PFSK-1 (cell line): ENCODE measurements at regions not wholly inside any gene's neighbourhood (a gene's known extent, or its start where the extent isn't known, plus 50 kb on each side); places are given as distances from the start of the nearest gene placed in this dataset.

Source experiments
- FOXP2 ChIP-seq: optimal IDR thresholded peaks from 2 replicates; pipeline ENCODE3; 2011; ENCODE audit warnings: borderline replicate concordance, control low read depth, inconsistent platforms; ENCODE audit not compliant: insufficient read depth; ENCODE audit errors: extremely low read length, extremely low read depth
- POLR2AphosphoS5 ChIP-seq: IDR thresholded peaks from 2 replicates; pipeline ENCODE4 v1.6.1; 2012; ENCODE audit warnings: low read depth, mild to moderate bottlenecking, control low read depth, low read length, moderate library complexity
- SIN3A ChIP-seq: IDR thresholded peaks from 2 replicates; pipeline ENCODE4 v1.6.1; 2012; ENCODE audit warnings: mild to moderate bottlenecking, low read length, moderate library complexity, borderline replicate concordance; ENCODE audit not compliant: insufficient read depth
- TAF1 ChIP-seq: IDR thresholded peaks from 2 replicates; pipeline ENCODE4 v1.6.1; 2012; ENCODE audit warnings: low read length, control low read depth, borderline replicate concordance; ENCODE audit not compliant: insufficient read depth
- TF ChIP-seq, protein P1 (sequence below), 2 experiments: IDR thresholded peaks; 2 replicates each; pipeline versions ENCODE4 v1.6.1 to v1.8.0; 2011 to 2012; ENCODE audit warnings: low read depth in 2 of 2, low read length in 2 of 2, control low read depth in 1 of 2, inconsistent platforms in 1 of 2, mild to moderate bottlenecking in 1 of 2, moderate library complexity in 1 of 2; ENCODE audit not compliant: insufficient read depth in 1 of 2

DNA sequence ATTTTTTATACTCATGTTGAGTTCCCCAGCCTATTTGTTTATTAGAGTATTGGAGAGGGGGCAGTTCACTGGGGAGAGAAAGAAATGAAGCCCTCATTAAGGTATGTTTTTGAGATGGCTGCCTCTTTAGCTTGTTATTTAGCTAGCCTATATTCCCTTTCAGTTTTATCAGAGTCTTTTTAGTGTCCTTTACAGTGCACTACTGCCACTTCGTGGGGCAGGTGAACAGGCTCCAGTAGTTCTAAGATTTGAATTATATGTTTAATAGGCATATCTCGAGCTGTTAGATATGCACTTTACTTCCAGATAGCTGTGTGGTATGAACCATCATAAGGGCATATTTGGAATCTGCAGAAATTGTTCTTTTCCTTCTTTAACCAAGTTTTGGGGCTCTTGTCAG, 482.2 kb downstream of the KDM5D start:
- TF ChIP-seq FOXP2 (no peak), SIN3A (no peak), TAF1 (no peak)
- TF ChIP-seq, protein P1, sequence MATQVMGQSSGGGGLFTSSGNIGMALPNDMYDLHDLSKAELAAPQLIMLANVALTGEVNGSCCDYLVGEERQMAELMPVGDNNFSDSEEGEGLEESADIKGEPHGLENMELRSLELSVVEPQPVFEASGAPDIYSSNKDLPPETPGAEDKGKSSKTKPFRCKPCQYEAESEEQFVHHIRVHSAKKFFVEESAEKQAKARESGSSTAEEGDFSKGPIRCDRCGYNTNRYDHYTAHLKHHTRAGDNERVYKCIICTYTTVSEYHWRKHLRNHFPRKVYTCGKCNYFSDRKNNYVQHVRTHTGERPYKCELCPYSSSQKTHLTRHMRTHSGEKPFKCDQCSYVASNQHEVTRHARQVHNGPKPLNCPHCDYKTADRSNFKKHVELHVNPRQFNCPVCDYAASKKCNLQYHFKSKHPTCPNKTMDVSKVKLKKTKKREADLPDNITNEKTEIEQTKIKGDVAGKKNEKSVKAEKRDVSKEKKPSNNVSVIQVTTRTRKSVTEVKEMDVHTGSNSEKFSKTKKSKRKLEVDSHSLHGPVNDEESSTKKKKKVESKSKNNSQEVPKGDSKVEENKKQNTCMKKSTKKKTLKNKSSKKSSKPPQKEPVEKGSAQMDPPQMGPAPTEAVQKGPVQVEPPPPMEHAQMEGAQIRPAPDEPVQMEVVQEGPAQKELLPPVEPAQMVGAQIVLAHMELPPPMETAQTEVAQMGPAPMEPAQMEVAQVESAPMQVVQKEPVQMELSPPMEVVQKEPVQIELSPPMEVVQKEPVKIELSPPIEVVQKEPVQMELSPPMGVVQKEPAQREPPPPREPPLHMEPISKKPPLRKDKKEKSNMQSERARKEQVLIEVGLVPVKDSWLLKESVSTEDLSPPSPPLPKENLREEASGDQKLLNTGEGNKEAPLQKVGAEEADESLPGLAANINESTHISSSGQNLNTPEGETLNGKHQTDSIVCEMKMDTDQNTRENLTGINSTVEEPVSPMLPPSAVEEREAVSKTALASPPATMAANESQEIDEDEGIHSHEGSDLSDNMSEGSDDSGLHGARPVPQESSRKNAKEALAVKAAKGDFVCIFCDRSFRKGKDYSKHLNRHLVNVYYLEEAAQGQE (IDR thresholded peaks at IDR 0.05; ENCODE audit: insufficient read depth in 1 of 2, low read depth in 2 of 2, low read length in 2 of 2) = no peak

DNA sequence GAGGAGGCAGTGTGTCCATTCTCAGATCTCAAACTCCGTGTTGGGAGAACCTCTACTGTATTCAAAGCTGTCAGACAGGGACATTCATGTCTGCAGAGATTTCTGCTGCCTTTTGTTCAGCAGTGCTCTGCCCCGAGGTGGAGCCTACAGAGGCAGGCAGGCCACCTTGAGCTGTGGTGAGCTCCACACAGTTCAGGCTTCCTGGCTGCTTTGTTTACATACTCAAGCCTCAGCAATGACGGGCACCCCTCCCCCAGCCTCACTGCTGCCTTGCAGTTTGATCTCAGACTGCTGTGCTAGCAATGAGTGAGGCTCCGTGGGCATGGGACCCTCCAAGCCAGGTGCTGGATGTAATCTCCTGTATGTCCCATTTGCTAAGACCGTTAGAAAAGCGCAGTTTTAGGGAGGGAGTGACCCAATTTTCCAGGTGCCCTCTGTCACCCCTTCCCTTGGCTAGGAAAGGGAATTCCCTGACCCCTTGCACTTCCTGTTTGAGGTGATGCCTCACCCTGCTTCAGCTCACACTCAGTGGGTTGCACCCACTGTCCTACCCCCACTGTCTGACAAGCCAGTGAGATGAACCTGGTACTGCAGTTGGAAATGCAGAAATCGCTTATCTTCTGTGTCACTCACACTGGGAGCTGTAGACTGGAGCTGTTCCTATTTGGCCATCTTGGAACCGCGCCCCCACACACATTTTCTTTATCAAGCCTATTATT, 458.9 kb upstream of the HSFY2 start:
- TF ChIP-seq SIN3A (no peak), FOXP2 (no peak), TAF1 (no peak), POLR2AphosphoS5 (no peak)
- TF ChIP-seq, protein P1 (IDR thresholded peaks at IDR 0.05; ENCODE audit: insufficient read depth in 1 of 2, low read depth in 2 of 2, low read length in 2 of 2) = no peak

DNA sequence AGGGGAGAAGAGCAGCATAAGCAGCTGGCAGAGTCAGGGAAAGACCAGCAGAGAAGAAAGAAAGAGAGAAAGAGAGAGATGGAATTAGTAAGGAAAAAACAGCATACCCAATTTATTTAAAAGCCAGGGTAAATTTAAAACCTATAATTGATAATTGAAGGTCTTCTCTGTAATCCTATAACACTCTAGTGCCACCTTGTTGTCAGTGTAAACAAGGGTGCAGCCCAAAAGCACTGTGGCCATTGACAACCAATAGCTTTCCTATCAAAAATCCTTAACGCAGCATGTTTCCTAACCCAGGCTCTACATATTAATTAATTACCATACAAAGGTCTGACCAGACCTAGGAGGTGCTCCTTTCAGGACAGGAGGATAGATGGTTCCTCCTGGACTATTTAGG, 447.2 kb upstream of the HSFY2 start:
- TF ChIP-seq, protein P1 (IDR thresholded peaks at IDR 0.05; ENCODE audit: insufficient read depth in 1 of 2, low read depth in 2 of 2, low read length in 2 of 2) = no peak
- TF ChIP-seq FOXP2 = no peak
- TF ChIP-seq POLR2AphosphoS5 = no peak
- TF ChIP-seq SIN3A = no peak
- TF ChIP-seq TAF1 = no peak

DNA sequence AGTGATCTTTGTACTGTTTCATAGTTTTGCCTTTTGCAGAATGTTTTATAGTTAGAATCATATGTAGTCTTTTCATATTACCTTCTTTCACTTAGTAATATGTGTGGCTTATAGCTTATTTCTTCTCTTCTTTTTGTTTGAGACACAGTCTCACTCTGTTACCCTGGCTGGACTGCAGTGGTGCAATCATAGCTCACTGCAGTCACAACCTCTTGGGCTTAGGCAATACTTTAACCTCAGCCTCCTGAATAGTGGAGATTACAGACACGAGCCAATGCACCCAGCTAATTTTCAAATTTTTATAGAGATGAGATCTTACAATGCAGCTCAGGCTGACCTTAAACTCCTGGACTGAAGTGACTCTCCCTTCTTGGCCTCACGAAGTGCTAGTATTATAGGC, 435.4 kb upstream of the HSFY2 start:
- TF ChIP-seq, protein P1 (IDR thresholded peaks at IDR 0.05; ENCODE audit: insufficient read depth in 1 of 2, low read depth in 2 of 2, low read length in 2 of 2) = no peak
- TF ChIP-seq TAF1 (no peak), FOXP2 (no peak)

DNA sequence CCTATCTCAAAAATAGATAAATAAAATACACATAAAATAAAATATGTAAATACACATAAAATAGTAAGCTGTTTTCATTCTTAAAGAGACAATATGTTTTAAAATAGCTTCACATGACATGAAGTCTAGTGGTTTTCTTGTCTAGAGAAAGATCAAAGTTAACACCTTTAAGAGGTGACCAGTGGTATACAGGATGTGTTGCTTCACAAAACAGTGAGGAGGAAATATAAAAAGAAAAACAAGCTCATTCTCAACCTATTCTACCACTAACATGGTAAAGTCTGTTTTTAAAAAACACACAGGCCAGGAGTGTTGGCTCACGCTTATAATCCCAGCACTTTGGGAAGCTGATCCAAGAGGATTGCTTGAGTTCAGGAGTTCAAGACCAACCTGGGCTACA, 433.5 kb upstream of the HSFY2 start:
- TF ChIP-seq SIN3A (no peak), FOXP2 (no peak), POLR2AphosphoS5 (no peak), TAF1 (no peak)
- TF ChIP-seq, protein P1 (IDR thresholded peaks at IDR 0.05; ENCODE audit: insufficient read depth in 1 of 2, low read depth in 2 of 2, low read length in 2 of 2) = no peak
